Heart left ventricle (tissue), 16 donors: ENCODE measurements at regions not wholly inside any gene's neighbourhood (a gene's known extent, or its start where the extent isn't known, plus 50 kb on each side); places are given as distances from the start of the nearest gene placed in this dataset.

Experiments
- ATAC-seq, 4 donors: fragments of 200-7000 bp; cut with Tn5 transposase; one replicate each; pipeline ENCODE4 v1.9.1; 2020 to 2022; ENCODE audit warnings: moderate library complexity in 4 of 4, mild to moderate bottlenecking in 3 of 4, moderate number of reproducible peaks in 1 of 4
- DNase-seq, 5 donors: peaks; one replicate each; pipeline ENCODE4 v3.0.0-alpha.2; 2020
- H3K27ac ChIP-seq, 12 donors: fragments of 200-600 bp; sonication (generic) in 4 of 12; one replicate each; pipeline versions ENCODE4 v1.5.0 to v1.8.0; 2016 to 2022; ENCODE audit warnings: mild to moderate bottlenecking in 2 of 12
- H3K27me3 ChIP-seq, 9 donors: fragments of 200-600 bp; sonication (generic) in 2 of 9; one replicate each; pipeline versions ENCODE4 v1.5.1 to v1.8.0; 2016 to 2022; ENCODE audit warnings: mild to moderate bottlenecking in 3 of 9
- H3K36me3 ChIP-seq, 9 donors: fragments of 200-600 bp; sonication (generic) in 2 of 9; one replicate each; pipeline versions ENCODE4 v1.5.0 to v1.8.0; 2018 to 2022; ENCODE audit warnings: mild to moderate bottlenecking in 2 of 9
- H3K4me1 ChIP-seq, 12 donors: fragments of 200-600 bp; sonication (generic) in 4 of 12; one replicate each; pipeline versions ENCODE4 v1.5.0 to v1.8.0; 2016 to 2022; ENCODE audit warnings: mild to moderate bottlenecking in 3 of 12
- H3K4me3 ChIP-seq, 12 donors: fragments of 200-600 bp; sonication (generic) in 4 of 12; one replicate each; pipeline versions ENCODE4 v1.5.0 to v1.8.0; 2017 to 2022; ENCODE audit warnings: mild to moderate bottlenecking in 9 of 12, moderate library complexity in 4 of 12
- H3K9me3 ChIP-seq, 12 donors: fragments of 200-600 bp; sonication (generic) in 4 of 12; one replicate each; pipeline versions ENCODE4 v1.5.0 to v1.8.0; 2016 to 2022; ENCODE audit warnings: mild to moderate bottlenecking in 1 of 12
- POLR2A ChIP-seq, 2 donors: fragments of 450-650 bp; IDR thresholded peaks; one replicate each; pipeline ENCODE4 v1.6.1; 2017; ENCODE audit warnings: antibody characterized with exemption in 2 of 2, mild to moderate bottlenecking in 2 of 2, moderate library complexity in 2 of 2
- WGBS, 4 donors: extraction: QIAGEN DNeasy Blood & Tissue Kit in 2 of 4; methylation state at CpG; one replicate each; pipeline versions ENCODE4 v1.1.5 to v1.1.7; 2013 to 2018; 5-methylcytosine and 5-hydroxymethylcytosine counted together
- intact Hi-C, 10 donors: fragments of 100-400 bp; cut with DNase I; formaldehyde crosslinking; loops; one replicate each; pipeline versions ENCODE4 v1.11.1 to v1.14.2; 2022
- TF ChIP-seq, protein P1 (sequence below), 12 donors: fragments of 200-600 bp; sonication (generic) in 4 of 12; IDR thresholded peaks; one replicate each; pipeline versions ENCODE4 v1.5.0 to v1.8.0; 2018 to 2022; ENCODE audit warnings: antibody characterized with exemption in 12 of 12, mild to moderate bottlenecking in 5 of 12
- donor health status: ischemic (EF 13 %, LVEDD 7.1; RV severe dilation, severe dysfunction).
- donor health status: healthy with polysubstance abuse.
- donor health status: DM: no; HTN: yes; CAD: no.
- donor health status: DM: no; HTN: no; CAD: no.
- donor health status: ischemic (EF 25% LVEDD 6.9; RV normal size, moderate dysfunction).
- donor health status: ischemic (EF 25% LVEDD 5.7; RV mildly dilated, moderate dysfunction).
- donor health status: healthy.
- donor health status: DM: yes; HTN: yes; CAD: no.
- donor health status: ischemic (EF 35%, LVEDD 5.7; RV mildly dilated, moderate dysfunction).
- donor health status: nonischemic (EF 11% LVEDD 7.7; RV severe dilation, severe dysfunction).
- donor health status: DM: yes; HTN: yes; CAD: no.
- donor health status: PGD.
- donor health status: ischemic (EF 29% LVEDD 5.4; RV normal size, mild dysfunction).
- donor health status: nonischemic (EF 23%, LVEDD 6.1; RV moderate dilation, normal function).

DNA sequence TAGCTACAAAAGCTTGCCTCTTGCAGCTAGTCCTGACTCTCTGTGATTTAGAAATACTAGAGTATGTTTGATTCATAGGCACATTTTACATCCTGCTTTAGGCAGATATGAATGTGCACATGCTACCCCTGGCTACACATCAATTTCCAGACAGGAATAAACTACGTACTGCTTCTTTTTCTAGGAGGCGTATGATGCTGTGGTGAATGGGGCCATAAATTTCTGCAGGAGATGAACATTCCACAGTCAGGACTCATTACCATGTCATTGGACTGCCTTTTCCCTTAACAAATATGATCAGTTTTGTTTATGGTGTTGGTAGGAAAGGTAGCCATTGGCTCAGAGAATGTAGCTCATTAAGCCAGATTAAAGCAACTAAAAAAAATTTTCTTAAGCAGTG lies 50.1 kb upstream of the IFRD1 start:
- H3K9me3 ChIP-seq, result no peaks in the 10 kb centered on the region
- ATAC-seq, result no peak
- 48 to 80% (median 60%) methylated on average over 2 of the region's 2 CpGs for WGBS, 4 donors
- H3K36me3 ChIP-seq, result no peaks in the 10 kb centered on the region
- no peak for DNase-seq
- TF ChIP-seq, protein P1, sequence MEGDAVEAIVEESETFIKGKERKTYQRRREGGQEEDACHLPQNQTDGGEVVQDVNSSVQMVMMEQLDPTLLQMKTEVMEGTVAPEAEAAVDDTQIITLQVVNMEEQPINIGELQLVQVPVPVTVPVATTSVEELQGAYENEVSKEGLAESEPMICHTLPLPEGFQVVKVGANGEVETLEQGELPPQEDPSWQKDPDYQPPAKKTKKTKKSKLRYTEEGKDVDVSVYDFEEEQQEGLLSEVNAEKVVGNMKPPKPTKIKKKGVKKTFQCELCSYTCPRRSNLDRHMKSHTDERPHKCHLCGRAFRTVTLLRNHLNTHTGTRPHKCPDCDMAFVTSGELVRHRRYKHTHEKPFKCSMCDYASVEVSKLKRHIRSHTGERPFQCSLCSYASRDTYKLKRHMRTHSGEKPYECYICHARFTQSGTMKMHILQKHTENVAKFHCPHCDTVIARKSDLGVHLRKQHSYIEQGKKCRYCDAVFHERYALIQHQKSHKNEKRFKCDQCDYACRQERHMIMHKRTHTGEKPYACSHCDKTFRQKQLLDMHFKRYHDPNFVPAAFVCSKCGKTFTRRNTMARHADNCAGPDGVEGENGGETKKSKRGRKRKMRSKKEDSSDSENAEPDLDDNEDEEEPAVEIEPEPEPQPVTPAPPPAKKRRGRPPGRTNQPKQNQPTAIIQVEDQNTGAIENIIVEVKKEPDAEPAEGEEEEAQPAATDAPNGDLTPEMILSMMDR (IDR thresholded peaks at IDR 0.05), result no peak
- no peak for TF ChIP-seq POLR2A (IDR thresholded peaks at IDR 0.05)
- H3K27ac ChIP-seq, result no peak overlapping the region
- peaks cover 0 to 8% (median 0%) of the 10 kb centered on the region in 9 donors for H3K27me3 ChIP-seq
- no peak overlapping the region for H3K4me3 ChIP-seq
- intact Hi-C loops, result loop anchor here in 1 of 10 donors (10.0 kb wide), 1 partner anchor 545 kb away; no protein-coding TSS in a partner anchor
- H3K4me1 ChIP-seq, result no peaks in the 10 kb centered on the region
